Suppressor macrophage treated with lipopolysaccharide for 4 hours (primary cell): ENCODE measurements at regions not wholly inside any gene's neighbourhood (a gene's known extent, or its start where the extent isn't known, plus 50 kb on each side); places are given as distances from the start of the nearest gene placed in this dataset.

Source experiments
- DNase-seq: peaks from one replicate; pipeline ENCODE4 v3.0.0-alpha.2; 2020

- no peak for DNase-seq
Observed at GRCh38 chr1:216846339-216846738, 123.1 kb upstream of the ESRRG start.

- DNase-seq, result no peak
Observed at GRCh38 chr1:216843409-216843808, 120.2 kb upstream of the ESRRG start.

GRCh38 chr1:216841165-216841564 lies 117.9 kb upstream of the ESRRG start:
- no peak for DNase-seq

- DNase-seq, result no peak
Observed at GRCh38 chr1:216836316-216836715, 113.1 kb upstream of the ESRRG start.

GRCh38 chr1:216833509-216833908 lies 110.3 kb upstream of the ESRRG start:
- DNase-seq, result no peak

- no peak for DNase-seq
Observed at GRCh38 chr1:216832192-216832591, 109.0 kb upstream of the ESRRG start.

- no peak for DNase-seq
Observed at GRCh38 chr1:216830424-216831210, 107.4 kb upstream of the ESRRG start.

GRCh38 chr1:216827251-216827650 lies 104.0 kb upstream of the ESRRG start:
- no peak for DNase-seq

GRCh38 chr1:216826646-216827045 lies 103.4 kb upstream of the ESRRG start:
- DNase-seq, result no peak

- DNase-seq, result no peak
Observed at GRCh38 chr1:216826214-216826613, 103.0 kb upstream of the ESRRG start.

GRCh38 chr1:216825557-216825956 lies 102.3 kb upstream of the ESRRG start:
- no peak for DNase-seq

- no peak for DNase-seq
Observed at GRCh38 chr1:216824511-216824910, 101.3 kb upstream of the ESRRG start.

- DNase-seq, result no peak
Observed at GRCh38 chr1:216823731-216824130, 100.5 kb upstream of the ESRRG start.

- no peak for DNase-seq
Observed at GRCh38 chr1:216822480-216822879, 99.3 kb upstream of the ESRRG start.

GRCh38 chr1:216820345-216820744 lies 97.1 kb upstream of the ESRRG start:
- no peak for DNase-seq

GRCh38 chr1:216818284-216818683 lies 95.1 kb upstream of the ESRRG start:
- DNase-seq, result no peak

- no peak for DNase-seq
Observed at GRCh38 chr1:216815260-216816131, 92.3 kb upstream of the ESRRG start.

- DNase-seq, result no peak
Observed at GRCh38 chr1:216814576-216815259, 91.5 kb upstream of the ESRRG start.

- no peak for DNase-seq
Observed at GRCh38 chr1:216812966-216813365, 89.7 kb upstream of the ESRRG start.

- DNase-seq, result no peak
Observed at GRCh38 chr1:216809649-216810048, 86.4 kb upstream of the ESRRG start.

- DNase-seq, result no peak
Observed at GRCh38 chr1:216807696-216808095, 84.5 kb upstream of the ESRRG start.

GRCh38 chr1:216805953-216806352 lies 82.7 kb upstream of the ESRRG start:
- DNase-seq, result no peak

GRCh38 chr1:216805233-216805632 lies 82.0 kb upstream of the ESRRG start:
- DNase-seq, result no peak

GRCh38 chr1:216804111-216804510 lies 80.9 kb upstream of the ESRRG start:
- no peak for DNase-seq
